K562 (cell line): ENCODE measurements at regions not wholly inside any gene's neighbourhood (a gene's known extent, or its start where the extent isn't known, plus 50 kb on each side); places are given as distances from the start of the nearest gene placed in this dataset.

Source experiments
- ATAC-seq: fragments of 200-7000 bp; cut with Tn5 transposase; 3 replicates; pipeline ENCODE4 v1.9.1; 2020; ENCODE audit warnings: moderate library complexity
- BruUV-seq: library from RNA; stranded (reverse); fragments of 400-500 nt; replicated peaks from 2 replicates; lab custom pipeline; 2021; lab: Mats Ljungman, UMichigan
- CTCF ChIA-PET: fragments of 300-600 bp; formaldehyde crosslinking; extraction: SDS; loops from one replicate; lab custom pipeline; 2021; ENCODE audit warnings: low intra/inter-chr PET ratio; lab: Yijun Ruan, JAX
- POLR2A ChIA-PET: fragments of 300-600, 350-650 bp; sonication (Branson Sonifier 250); formaldehyde crosslinking; extraction: SDS; loops from one replicate; lab custom pipeline; 2021; ENCODE audit warnings: antibody characterized with exemption, inconsistent platforms; lab: Yijun Ruan, JAX
- DNase-seq, 4 experiments: peaks; one replicate each; pipeline versions ENCODE4 v3.0.0 to v3.0.0-alpha.2; 2011 to 2018; ENCODE audit warnings: low spot score in 3 of 4, mixed read lengths in 3 of 4; ENCODE audit errors: extremely low read depth in 1 of 4
- FAIRE-seq: peaks from 2 replicates; lab custom pipeline; 2011; peaks lifted over from hg19 to GRCh38; lab: Jason Lieb, UNC
- H2AFZ ChIP-seq: 2 replicates; pipeline ENCODE4 v1.6.0; 2011; ENCODE audit warnings: low read depth, low read length, control low read depth, inconsistent platforms
- H3K27ac ChIP-seq: fragments of 200-600 bp; 3 replicates; pipeline ENCODE4 v1.8.0; 2011; ENCODE audit warnings: low read depth, mild to moderate bottlenecking, control low read depth, inconsistent platforms, low read length, moderate library complexity, mixed read lengths; ENCODE audit errors: extremely low read depth
- H3K27me3 ChIP-seq, 2 experiments: fragments of 300-600 bp in 1 of 2; 2 replicates in 1 of 2; 3 replicates in 1 of 2; pipeline versions ENCODE4 v1.6.0 to v1.8.0; 2011; ENCODE audit warnings: inconsistent platforms in 2 of 2, low read length in 2 of 2, mild to moderate bottlenecking in 1 of 2, mixed read lengths in 1 of 2, moderate library complexity in 1 of 2; ENCODE audit not compliant: control insufficient read depth in 2 of 2, insufficient read depth in 2 of 2
- H3K36me3 ChIP-seq: fragments of 300-600 bp; 3 replicates; pipeline ENCODE4 v1.8.0; 2011; ENCODE audit warnings: mild to moderate bottlenecking, low read length, inconsistent platforms; ENCODE audit not compliant: control insufficient read depth, insufficient read depth
- H3K4me1 ChIP-seq, 2 experiments: fragments of 200-600 bp in 1 of 2; replicated peaks in 1 of 2; 2 replicates in 1 of 2; 3 replicates in 1 of 2; pipeline versions ENCODE4 v1.5.1 to v1.8.0; 2011; ENCODE audit warnings: inconsistent platforms in 2 of 2, low read length in 2 of 2, mild to moderate bottlenecking in 1 of 2, mixed read lengths in 1 of 2, moderate library complexity in 1 of 2; ENCODE audit not compliant: control insufficient read depth in 2 of 2, insufficient read depth in 2 of 2
- H3K4me2 ChIP-seq: 2 replicates; pipeline ENCODE4 v1.6.1; 2011; ENCODE audit warnings: low read length, control low read depth, inconsistent platforms, mixed read lengths; ENCODE audit not compliant: insufficient read depth
- H3K4me3 ChIP-seq: fragments of 200-600 bp; sonication (generic), shearing (Covaris generic); 2 replicates; pipeline ENCODE4 v1.5.1; 2016; ENCODE audit warnings: control low read depth, inconsistent platforms
- H3K79me2 ChIP-seq: fragments of 200-600 bp; 3 replicates; pipeline ENCODE4 v1.8.0; 2011; ENCODE audit warnings: low read length, inconsistent platforms; ENCODE audit not compliant: control insufficient read depth, insufficient read depth
- H3K9ac ChIP-seq, 2 experiments: 2 replicates each; pipeline versions ENCODE4 v1.6.0 to v1.6.1; 2011; ENCODE audit warnings: low read depth in 2 of 2, low read length in 2 of 2, control low read depth in 1 of 2, inconsistent platforms in 1 of 2, mild to moderate bottlenecking in 1 of 2, mixed read lengths in 1 of 2; ENCODE audit not compliant: insufficient read depth in 1 of 2
- H3K9me1 ChIP-seq: one replicate; pipeline ENCODE4 v1.6.0; 2011; ENCODE audit warnings: inconsistent platforms, mild to moderate bottlenecking, low read length, moderate library complexity; ENCODE audit not compliant: control insufficient read depth, insufficient read depth
- H3K9me3 ChIP-seq: replicated peaks from 2 replicates; pipeline ENCODE4 v1.5.1; 2011; ENCODE audit warnings: low read depth, low read length, inconsistent platforms; ENCODE audit not compliant: control insufficient read depth, insufficient read depth
- H4K20me1 ChIP-seq: replicated peaks from 2 replicates; pipeline ENCODE4 v1.6.1; 2011; ENCODE audit warnings: low read length, inconsistent platforms, mixed read lengths; ENCODE audit not compliant: control insufficient read depth, insufficient read depth
- CHD1 ChIP-seq: fragments of 200-600 bp; sonication (generic); IDR thresholded peaks from one replicate; pipeline ENCODE4 v1.6.1; 2012; ENCODE audit warnings: mild to moderate bottlenecking, moderate library complexity, low read length, inconsistent platforms
- CSDE1 ChIP-seq, 2 experiments: fragments of 450-650 bp; IDR thresholded peaks; 2 replicates each; pipeline ENCODE4 v1.6.1; 2016; ENCODE audit warnings: mild to moderate bottlenecking in 1 of 2
- MAZ ChIP-seq, 2 experiments: fragments of 450-650 bp in 1 of 2; sonication (generic) in 1 of 2; formaldehyde crosslinking; IDR thresholded peaks in 1 of 2; conservative IDR thresholded peaks in 1 of 2; 2 replicates each; pipeline versions ENCODE4 v1.4.0 to v1.5.0; 2020; ENCODE audit warnings: mild to moderate bottlenecking in 1 of 2, missing genetic modification reagents in 1 of 2
- POLR2AphosphoS5 ChIP-seq: IDR thresholded peaks from 2 replicates; pipeline ENCODE4 v1.6.1; 2011; ENCODE audit warnings: mild to moderate bottlenecking, low read depth, low read length, moderate library complexity; ENCODE audit not compliant: control insufficient read depth, insufficient read depth
- PYGO2 ChIP-seq: fragments of 450-650 bp; IDR thresholded peaks from 2 replicates; pipeline ENCODE4 v1.6.1; 2016; ENCODE audit warnings: mild to moderate bottlenecking, missing genetic modification characterization, moderate library complexity, missing compliant biosample characterization
- SAFB ChIP-seq: fragments of 200-400 bp; formaldehyde crosslinking; IDR thresholded peaks from 2 replicates; pipeline ENCODE4 v1.6.1; 2017; ENCODE audit warnings: low read depth, low read length, borderline replicate concordance
- TRIM24 ChIP-seq, 2 experiments: fragments of 450-650 bp; IDR thresholded peaks; 2 replicates each; pipeline ENCODE4 v1.6.1; 2016
- TRIM28 ChIP-seq: fragments of 450-650 bp; IDR thresholded peaks from 2 replicates; pipeline ENCODE4 v1.6.1; 2017
- XRCC4 ChIP-seq: IDR thresholded peaks from one replicate; pipeline ENCODE4 v1.6.1; 2011; ENCODE audit not compliant: insufficient read depth, insufficient read length; ENCODE audit errors: extremely low read depth
- ZNF583 ChIP-seq: fragments of 250-450 bp; sonication (Bioruptor Pico); IDR thresholded peaks from 2 replicates; pipeline ENCODE4 v1.4.0; 2020
- ZNF668 ChIP-seq: fragments of 250-450 bp; sonication (Bioruptor Pico); IDR thresholded peaks from 2 replicates; pipeline ENCODE4 v1.8.0; 2022; ENCODE audit warnings: mild to moderate bottlenecking, inconsistent platforms
- WGBS: fragments of 100-300 bp; shearing (Covaris generic); methylation state at CpG from one replicate; pipeline ENCODE4 v1.1.6; 2016; ENCODE audit warnings: low coverage, mixed read lengths; ENCODE audit not compliant: insufficient coverage; ENCODE audit errors: missing lambda C conversion rate; 5-methylcytosine and 5-hydroxymethylcytosine counted together
- in situ Hi-C: fragments of 300-500 bp; cut with MboI; formaldehyde crosslinking; loops from 4 replicates; pipeline ENCODE4 v1.15.0; 2018; ENCODE audit warnings: inconsistent platforms, mixed read lengths
- intact Hi-C: fragments of 100-400 bp; cut with micrococcal nuclease; formaldehyde crosslinking; loops from 2 replicates; pipeline ENCODE4 v1.14.2; 2022
- TF ChIP-seq, protein P1 (sequence below): fragments of 150-350 bp; IDR thresholded peaks from 2 replicates; pipeline ENCODE4 v1.6.1; 2014; ENCODE audit warnings: low read depth, mild to moderate bottlenecking, low read length, borderline replicate concordance
- TF ChIP-seq, protein P2 (sequence below), 3 experiments: IDR thresholded peaks in 2 of 3; conservative IDR thresholded peaks in 1 of 3; 2 replicates each; pipeline ENCODE4 v1.5.1; 2011 to 2012; ENCODE audit warnings: low read length in 3 of 3, mild to moderate bottlenecking in 3 of 3, control low read depth in 2 of 3, improper control_type of control experiment in 1 of 3, inconsistent platforms in 1 of 3, low read depth in 1 of 3, mixed read lengths in 1 of 3, moderate library complexity in 1 of 3; ENCODE audit not compliant: insufficient read depth in 2 of 3
- TF ChIP-seq, protein P3 (sequence below): sonication (generic); formaldehyde crosslinking; IDR thresholded peaks from 2 replicates; pipeline ENCODE4 v1.5.0; 2020; ENCODE audit warnings: missing genetic modification reagents

DNA sequence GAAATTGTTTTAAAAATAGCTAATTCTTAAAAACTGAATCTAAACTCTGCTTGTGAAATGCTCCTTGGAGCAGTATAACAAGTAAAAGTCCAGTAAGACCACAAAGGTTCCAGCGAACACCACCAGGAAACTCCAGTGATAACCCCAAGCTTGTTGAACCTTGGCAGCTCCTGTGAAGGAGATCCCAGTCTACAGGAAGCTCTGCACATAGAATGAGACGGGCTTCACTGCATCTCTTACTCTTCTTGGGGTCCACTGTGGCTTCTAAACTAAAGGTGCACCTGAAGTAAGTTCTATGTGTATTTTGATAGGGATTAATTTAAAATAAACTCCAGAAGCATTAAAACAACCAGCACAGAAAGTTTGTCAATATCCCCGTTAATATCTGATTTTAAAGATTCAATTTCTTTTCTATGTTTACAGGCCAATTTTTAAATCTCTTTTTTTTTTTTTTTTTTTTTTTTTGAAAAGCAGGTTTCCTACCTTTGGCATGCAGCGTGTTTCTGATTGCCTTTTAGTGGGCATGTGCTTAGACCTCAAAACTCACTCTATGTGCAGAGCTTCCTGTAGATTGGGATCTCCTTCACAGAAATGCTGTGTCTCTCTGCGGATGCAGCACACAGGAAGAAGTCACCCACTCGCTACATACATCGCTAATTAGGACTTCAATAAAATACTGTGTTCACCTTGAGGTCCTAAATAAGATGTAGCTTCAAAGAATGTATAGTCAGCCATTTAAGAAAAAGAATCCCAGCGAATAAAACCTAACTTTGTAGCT lies 508.5 kb downstream of the KLF12 start (continued):
- TF ChIP-seq, protein P1, sequence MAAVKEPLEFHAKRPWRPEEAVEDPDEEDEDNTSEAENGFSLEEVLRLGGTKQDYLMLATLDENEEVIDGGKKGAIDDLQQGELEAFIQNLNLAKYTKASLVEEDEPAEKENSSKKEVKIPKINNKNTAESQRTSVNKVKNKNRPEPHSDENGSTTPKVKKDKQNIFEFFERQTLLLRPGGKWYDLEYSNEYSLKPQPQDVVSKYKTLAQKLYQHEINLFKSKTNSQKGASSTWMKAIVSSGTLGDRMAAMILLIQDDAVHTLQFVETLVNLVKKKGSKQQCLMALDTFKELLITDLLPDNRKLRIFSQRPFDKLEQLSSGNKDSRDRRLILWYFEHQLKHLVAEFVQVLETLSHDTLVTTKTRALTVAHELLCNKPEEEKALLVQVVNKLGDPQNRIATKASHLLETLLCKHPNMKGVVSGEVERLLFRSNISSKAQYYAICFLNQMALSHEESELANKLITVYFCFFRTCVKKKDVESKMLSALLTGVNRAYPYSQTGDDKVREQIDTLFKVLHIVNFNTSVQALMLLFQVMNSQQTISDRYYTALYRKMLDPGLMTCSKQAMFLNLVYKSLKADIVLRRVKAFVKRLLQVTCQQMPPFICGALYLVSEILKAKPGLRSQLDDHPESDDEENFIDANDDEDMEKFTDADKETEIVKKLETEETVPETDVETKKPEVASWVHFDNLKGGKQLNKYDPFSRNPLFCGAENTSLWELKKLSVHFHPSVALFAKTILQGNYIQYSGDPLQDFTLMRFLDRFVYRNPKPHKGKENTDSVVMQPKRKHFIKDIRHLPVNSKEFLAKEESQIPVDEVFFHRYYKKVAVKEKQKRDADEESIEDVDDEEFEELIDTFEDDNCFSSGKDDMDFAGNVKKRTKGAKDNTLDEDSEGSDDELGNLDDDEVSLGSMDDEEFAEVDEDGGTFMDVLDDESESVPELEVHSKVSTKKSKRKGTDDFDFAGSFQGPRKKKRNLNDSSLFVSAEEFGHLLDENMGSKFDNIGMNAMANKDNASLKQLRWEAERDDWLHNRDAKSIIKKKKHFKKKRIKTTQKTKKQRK, result no peak

DNA sequence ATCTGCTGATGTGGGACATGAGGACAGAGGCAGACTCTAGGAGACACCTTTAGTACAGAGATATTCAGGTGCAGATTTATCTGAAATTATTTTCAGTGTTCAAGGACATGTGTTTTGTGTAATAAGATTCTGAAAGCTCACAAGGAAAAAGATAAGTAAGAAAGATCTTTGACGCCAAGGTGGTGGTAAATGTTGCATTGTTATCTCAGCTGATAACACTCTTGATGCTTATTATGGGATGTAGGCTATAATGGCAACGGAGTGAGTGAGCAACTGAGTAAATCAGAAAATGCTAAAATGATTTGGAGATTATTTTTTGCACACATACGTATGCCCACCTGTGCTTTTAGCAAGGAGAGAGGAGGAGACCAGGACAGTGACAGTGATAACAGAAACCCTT lies 510.9 kb downstream of the KLF12 start:
- Histone ChIP-seq H3K4me3 (no peak overlapping the region), H3K4me2 (no peak overlapping the region), H3K9me1 (no peaks in the 10 kb centered on the region), H3K27ac (no peak overlapping the region), H3K4me1 (no peaks in the 10 kb centered on the region), H3K36me3 (no peaks in the 10 kb centered on the region), H2AFZ (no peak overlapping the region), H3K79me2 (no peaks in the 10 kb centered on the region), H3K9ac (no peak overlapping the region), H3K9me3 (no peaks in the 10 kb centered on the region), H4K20me1 (no peaks in the 10 kb centered on the region), H3K27me3 (no peaks in the 10 kb centered on the region)
- CTCF ChIA-PET, result no interaction called here
- no peak for ATAC-seq
- no peak for DNase-seq
- in situ Hi-C loops (no loop called here), intact Hi-C loops (no loop called here)
- POLR2A ChIA-PET, result no interaction called here
- WGBS, result 5% methylated on average over 3 of the region's 3 CpGs
- no peak for FAIRE-seq
- BruUV-seq, result no TSS peak
- TF ChIP-seq SAFB (no peak), CSDE1 (IDR thresholded peaks at IDR 0.05) (no peak), PYGO2 (tag) (no peak), ZNF583 (CRISPR knock-in tag) (no peak), CHD1 (no peak), ZNF668 (no peak), TRIM24 (IDR thresholded peaks at IDR 0.05) (no peak), MAZ (CRISPR knock-in tag; conservative IDR thresholded peaks at IDR 0.05 in 1 of 2, IDR thresholded peaks at IDR 0.05 in 1 of 2) (no peak), TRIM28 (no peak), XRCC4 (no peak), POLR2AphosphoS5 (no peak)
- TF ChIP-seq, protein P2, sequence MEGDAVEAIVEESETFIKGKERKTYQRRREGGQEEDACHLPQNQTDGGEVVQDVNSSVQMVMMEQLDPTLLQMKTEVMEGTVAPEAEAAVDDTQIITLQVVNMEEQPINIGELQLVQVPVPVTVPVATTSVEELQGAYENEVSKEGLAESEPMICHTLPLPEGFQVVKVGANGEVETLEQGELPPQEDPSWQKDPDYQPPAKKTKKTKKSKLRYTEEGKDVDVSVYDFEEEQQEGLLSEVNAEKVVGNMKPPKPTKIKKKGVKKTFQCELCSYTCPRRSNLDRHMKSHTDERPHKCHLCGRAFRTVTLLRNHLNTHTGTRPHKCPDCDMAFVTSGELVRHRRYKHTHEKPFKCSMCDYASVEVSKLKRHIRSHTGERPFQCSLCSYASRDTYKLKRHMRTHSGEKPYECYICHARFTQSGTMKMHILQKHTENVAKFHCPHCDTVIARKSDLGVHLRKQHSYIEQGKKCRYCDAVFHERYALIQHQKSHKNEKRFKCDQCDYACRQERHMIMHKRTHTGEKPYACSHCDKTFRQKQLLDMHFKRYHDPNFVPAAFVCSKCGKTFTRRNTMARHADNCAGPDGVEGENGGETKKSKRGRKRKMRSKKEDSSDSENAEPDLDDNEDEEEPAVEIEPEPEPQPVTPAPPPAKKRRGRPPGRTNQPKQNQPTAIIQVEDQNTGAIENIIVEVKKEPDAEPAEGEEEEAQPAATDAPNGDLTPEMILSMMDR (IDR thresholded peaks at IDR 0.05 in 2 of 3, conservative IDR thresholded peaks at IDR 0.05 in 1 of 3; ENCODE audit: insufficient read depth in 2 of 3, low read depth in 1 of 3, low read length in 3 of 3), result no peak
- TF ChIP-seq, protein P3, sequence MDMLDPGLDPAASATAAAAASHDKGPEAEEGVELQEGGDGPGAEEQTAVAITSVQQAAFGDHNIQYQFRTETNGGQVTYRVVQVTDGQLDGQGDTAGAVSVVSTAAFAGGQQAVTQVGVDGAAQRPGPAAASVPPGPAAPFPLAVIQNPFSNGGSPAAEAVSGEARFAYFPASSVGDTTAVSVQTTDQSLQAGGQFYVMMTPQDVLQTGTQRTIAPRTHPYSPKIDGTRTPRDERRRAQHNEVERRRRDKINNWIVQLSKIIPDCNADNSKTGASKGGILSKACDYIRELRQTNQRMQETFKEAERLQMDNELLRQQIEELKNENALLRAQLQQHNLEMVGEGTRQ (CRISPR knock-in tag), result no peak
